ENCODE measurements at regions not wholly inside any gene's neighbourhood (a gene's known extent, or its start where the extent isn't known, plus 50 kb on each side); places are given as distances from the start of the nearest gene placed in this dataset.

DNA sequence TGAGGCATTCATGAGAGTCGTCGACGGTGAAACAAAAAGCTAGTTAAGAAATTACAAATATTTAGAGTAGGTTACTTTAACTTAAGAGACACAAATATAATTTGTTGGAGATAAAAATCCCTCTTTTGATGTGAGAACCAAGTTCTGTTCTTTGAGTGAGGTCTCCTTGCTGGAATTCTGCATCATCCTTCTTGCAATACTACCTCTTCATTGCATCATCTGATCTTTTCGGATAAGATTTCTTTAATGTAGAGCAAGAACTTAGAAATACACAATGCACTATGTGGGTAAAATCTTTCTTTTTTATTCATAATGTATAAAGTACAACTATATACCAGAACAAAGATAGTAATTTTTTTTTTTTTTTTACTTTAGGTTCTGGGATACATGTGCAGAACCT lies 118.4 kb downstream of the ARL4C start:
- TF ChIP-seq, protein P1, sequence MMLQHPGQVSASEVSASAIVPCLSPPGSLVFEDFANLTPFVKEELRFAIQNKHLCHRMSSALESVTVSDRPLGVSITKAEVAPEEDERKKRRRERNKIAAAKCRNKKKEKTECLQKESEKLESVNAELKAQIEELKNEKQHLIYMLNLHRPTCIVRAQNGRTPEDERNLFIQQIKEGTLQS (IDR thresholded peaks at IDR 0.05): no peak
- TF ChIP-seq SIN3A (IDR thresholded peaks at IDR 0.05; ENCODE audit: low read depth) (no peak), ZFX (IDR thresholded peaks at IDR 0.05) (no peak), ZNF274 (IDR thresholded peaks at IDR 0.05; ENCODE audit: low read depth, low read length) (no peak), YY1 (IDR thresholded peaks at IDR 0.05; ENCODE audit: extremely low read depth, insufficient replicate concordance, low read depth, low read length) (no peak), CEBPB (IDR thresholded peaks at IDR 0.05; ENCODE audit: low read depth) (peak; percentile 77)
- TF ChIP-seq, protein P2, sequence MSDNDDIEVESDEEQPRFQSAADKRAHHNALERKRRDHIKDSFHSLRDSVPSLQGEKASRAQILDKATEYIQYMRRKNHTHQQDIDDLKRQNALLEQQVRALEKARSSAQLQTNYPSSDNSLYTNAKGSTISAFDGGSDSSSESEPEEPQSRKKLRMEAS (IDR thresholded peaks at IDR 0.05): no peak
- Histone ChIP-seq H4K20me1 (ENCODE audit: insufficient read depth) (no peaks in the 10 kb centered on the region), H3K27me3 (ENCODE audit: insufficient read depth, low read length) (no peaks in the 10 kb centered on the region), H3K36me3 (ENCODE audit: control insufficient read depth in 1 of 2, insufficient read depth in 2 of 2, low read length in 2 of 2) (no peaks in the 10 kb centered on the region), H3K79me2 (ENCODE audit: insufficient read depth, low read length) (no peaks in the 10 kb centered on the region), H3K4me1 (ENCODE audit: control insufficient read depth in 1 of 2, insufficient read depth in 2 of 2, low read length in 2 of 2) (no peaks in the 10 kb centered on the region; a peak in 1 of 4 replicates), H3K4me2 (ENCODE audit: low read length) (no peak overlapping the region), H2AFZ (ENCODE audit: low read depth, low read length, poor library complexity, severe bottlenecking) (no peak overlapping the region), H3K9ac (ENCODE audit: low read length) (no peak overlapping the region), H3K4me3 (replicated peaks in 1 of 2; ENCODE audit: low read depth in 1 of 2, low read length in 2 of 2) (no peak overlapping the region), H3K9me2 (ENCODE audit: insufficient read depth) (no peaks in the 10 kb centered on the region), H3K27ac (ENCODE audit: low read depth, low read length) (no peak overlapping the region), H3K9me3 (ENCODE audit: control insufficient read depth in 1 of 2, insufficient read depth in 1 of 2, low read depth in 1 of 2, low read length in 2 of 2) (no peaks in the 10 kb centered on the region)
- BruUV-seq (replicated peaks): no TSS peak
- ATAC-seq (no peak), DNase-seq (ENCODE audit: low read depth, low spot score) (no peak)
- CTCF ChIA-PET: no interaction called here
- intact Hi-C loops (cut with micrococcal nuclease): no loop called here
- RAD21 ChIA-PET (ENCODE audit: low non-redundant PET in 1 of 2, low total read pairs in 2 of 2, uncharacterized antibody in 2 of 2, unreplicated experiment in 2 of 2): no interaction called here
- POLR2A ChIA-PET: no interaction called here

DNA sequence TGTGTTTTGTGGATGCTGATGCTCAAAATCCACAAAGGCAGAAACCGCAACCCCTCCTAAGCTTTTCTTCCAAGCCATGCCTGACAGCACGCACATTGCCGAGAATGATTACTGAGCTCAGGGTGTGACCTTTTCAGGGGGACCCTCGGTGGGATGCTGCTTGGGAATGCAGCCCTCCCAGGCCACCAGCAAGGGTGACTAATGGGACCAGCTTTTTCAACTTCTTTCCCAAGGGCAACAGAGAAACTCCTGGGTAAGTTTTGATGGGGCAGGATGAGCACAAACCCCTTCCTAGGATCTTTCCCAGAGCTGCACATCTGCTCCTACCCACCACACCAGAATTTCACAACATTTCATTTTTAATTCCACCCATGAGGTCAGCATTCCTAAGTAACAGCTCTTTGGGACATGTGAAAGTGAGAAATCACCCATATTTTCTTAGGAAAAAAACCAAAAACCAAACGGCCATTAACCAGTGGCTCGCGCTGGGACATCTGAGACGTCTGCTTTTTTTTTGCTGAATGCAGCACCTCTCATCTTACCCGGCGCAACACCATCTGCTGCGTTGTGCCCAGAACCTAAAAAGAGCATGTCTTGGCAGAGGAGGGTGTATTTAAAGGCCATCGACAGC lies 119.0 kb downstream of the ARL4C start:
- ChIA-PET POLR2A (no interaction called here), CTCF (no interaction called here), RAD21 (ENCODE audit: low non-redundant PET in 1 of 2, low total read pairs in 2 of 2, uncharacterized antibody in 2 of 2, unreplicated experiment in 2 of 2) (no interaction called here)
- Histone ChIP-seq H3K9me2 (ENCODE audit: insufficient read depth) (no peaks in the 10 kb centered on the region), H3K9me3 (ENCODE audit: control insufficient read depth in 1 of 2, insufficient read depth in 1 of 2, low read depth in 1 of 2, low read length in 2 of 2) (no peaks in the 10 kb centered on the region), H4K20me1 (ENCODE audit: insufficient read depth) (no peaks in the 10 kb centered on the region), H3K4me1 (ENCODE audit: control insufficient read depth in 1 of 2, insufficient read depth in 2 of 2, low read length in 2 of 2) (peaks cover 0 to 5% of the 10 kb centered on the region in 2 experiments; a peak in 1 of 4 replicates), H3K36me3 (ENCODE audit: control insufficient read depth in 1 of 2, insufficient read depth in 2 of 2, low read length in 2 of 2) (no peaks in the 10 kb centered on the region), H2AFZ (ENCODE audit: low read depth, low read length, poor library complexity, severe bottlenecking) (no peak overlapping the region), H3K27me3 (ENCODE audit: insufficient read depth, low read length) (no peaks in the 10 kb centered on the region; the same call in 1 of the 2 replicates), H3K4me3 (replicated peaks in 1 of 2; ENCODE audit: low read depth in 1 of 2, low read length in 2 of 2) (no peak overlapping the region), H3K27ac (ENCODE audit: low read depth, low read length) (no peak overlapping the region), H3K9ac (ENCODE audit: low read length) (no peak overlapping the region), H3K79me2 (ENCODE audit: insufficient read depth, low read length) (no peaks in the 10 kb centered on the region), H3K4me2 (ENCODE audit: low read length) (no peak overlapping the region)
- no peak for DNase-seq (ENCODE audit: low read depth, low spot score)
- intact Hi-C loops (cut with micrococcal nuclease): no loop called here
- ATAC-seq: no peak
- no TSS peak for BruUV-seq (replicated peaks)
- TF ChIP-seq POLR2A (IDR thresholded peaks at IDR 0.05; ENCODE audit: borderline replicate concordance, extremely low read depth, insufficient read depth, insufficient read length) (no peak), TCF7L2 (IDR thresholded peaks at IDR 0.05; ENCODE audit: borderline replicate concordance, extremely low read depth, insufficient read depth, insufficient read length) (no peak), SP1 (IDR thresholded peaks at IDR 0.05; ENCODE audit: low read depth) (no peak), CEBPB (IDR thresholded peaks at IDR 0.05; ENCODE audit: low read depth) (no peak), SIN3A (IDR thresholded peaks at IDR 0.05; ENCODE audit: low read depth) (no peak), POLR2AphosphoS5 (IDR thresholded peaks at IDR 0.05; ENCODE audit: low read depth, low read length) (no peak), ZFX (IDR thresholded peaks at IDR 0.05) (no peak), RAD21 (IDR thresholded peaks at IDR 0.05; ENCODE audit: low read depth) (no peak), YY1 (IDR thresholded peaks at IDR 0.05; ENCODE audit: extremely low read depth, insufficient replicate concordance, low read depth, low read length) (no peak), JUND (IDR thresholded peaks at IDR 0.05) (no peak), EZH2 (IDR thresholded peaks at IDR 0.05) (no peak), ZNF274 (IDR thresholded peaks at IDR 0.05; ENCODE audit: low read depth, low read length) (no peak), CBX3 (IDR thresholded peaks at IDR 0.05; ENCODE audit: low read depth) (no peak), ELF1 (IDR thresholded peaks at IDR 0.05; ENCODE audit: borderline replicate concordance, low read depth) (no peak), EGR1 (IDR thresholded peaks at IDR 0.05; ENCODE audit: low read depth) (no peak)
- TF ChIP-seq, protein P2 (IDR thresholded peaks at IDR 0.05): no peak
- TF ChIP-seq, protein P3, sequence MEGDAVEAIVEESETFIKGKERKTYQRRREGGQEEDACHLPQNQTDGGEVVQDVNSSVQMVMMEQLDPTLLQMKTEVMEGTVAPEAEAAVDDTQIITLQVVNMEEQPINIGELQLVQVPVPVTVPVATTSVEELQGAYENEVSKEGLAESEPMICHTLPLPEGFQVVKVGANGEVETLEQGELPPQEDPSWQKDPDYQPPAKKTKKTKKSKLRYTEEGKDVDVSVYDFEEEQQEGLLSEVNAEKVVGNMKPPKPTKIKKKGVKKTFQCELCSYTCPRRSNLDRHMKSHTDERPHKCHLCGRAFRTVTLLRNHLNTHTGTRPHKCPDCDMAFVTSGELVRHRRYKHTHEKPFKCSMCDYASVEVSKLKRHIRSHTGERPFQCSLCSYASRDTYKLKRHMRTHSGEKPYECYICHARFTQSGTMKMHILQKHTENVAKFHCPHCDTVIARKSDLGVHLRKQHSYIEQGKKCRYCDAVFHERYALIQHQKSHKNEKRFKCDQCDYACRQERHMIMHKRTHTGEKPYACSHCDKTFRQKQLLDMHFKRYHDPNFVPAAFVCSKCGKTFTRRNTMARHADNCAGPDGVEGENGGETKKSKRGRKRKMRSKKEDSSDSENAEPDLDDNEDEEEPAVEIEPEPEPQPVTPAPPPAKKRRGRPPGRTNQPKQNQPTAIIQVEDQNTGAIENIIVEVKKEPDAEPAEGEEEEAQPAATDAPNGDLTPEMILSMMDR (IDR thresholded peaks at IDR 0.05 in 2 of 3, conservative IDR thresholded peaks at IDR 0.05 in 1 of 3; ENCODE audit: borderline replicate concordance in 1 of 3, insufficient read depth in 1 of 3, low read depth in 2 of 3, low read length in 2 of 3): no peak

Measured in HCT116 (cell line).